ENCODE measurements at regions not wholly inside any gene's neighbourhood (a gene's known extent, or its start where the extent isn't known, plus 50 kb on each side); places are given as distances from the start of the nearest gene placed in this dataset.

DNA sequence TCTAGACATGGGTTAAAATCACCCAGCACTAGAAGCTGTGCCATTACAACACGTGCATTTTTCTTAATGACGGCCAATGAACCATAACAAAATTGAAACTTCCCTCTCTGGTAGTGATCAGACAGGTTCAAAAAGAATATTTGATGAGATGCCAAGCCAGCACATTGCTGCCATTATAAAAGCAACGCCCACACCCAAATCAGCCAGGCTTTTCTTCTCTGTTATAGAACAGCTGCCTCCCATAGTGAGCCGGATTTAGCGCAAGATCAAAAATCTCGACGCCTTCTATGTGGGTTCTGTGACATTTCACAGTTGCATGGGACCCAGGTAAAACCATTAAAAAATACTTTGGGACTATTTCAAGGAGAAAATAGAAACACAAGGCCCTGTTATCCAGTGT is 1158.0 kb downstream of the EFNB2 start:
- Histone ChIP-seq H3K9me2 (replicated peaks; ENCODE audit: low read length) (no peaks in the 10 kb centered on the region), H3K79me2 (ENCODE audit: low read length) (no peaks in the 10 kb centered on the region), H3K9ac (ENCODE audit: low read length) (no peak overlapping the region), H3K9me3 (ENCODE audit: low read length) (no peaks in the 10 kb centered on the region), H3K36me3 (ENCODE audit: low read depth, low read length) (no peaks in the 10 kb centered on the region), H3K4me2 (ENCODE audit: low read length) (no peak overlapping the region), H3F3A (ENCODE audit: low read length, unreplicated experiment) (no peaks in the 10 kb centered on the region), H3K27me3 (ENCODE audit: low read length) (no peaks in the 10 kb centered on the region), H4K20me1 (ENCODE audit: low read length) (no peaks in the 10 kb centered on the region), H3K27ac (ENCODE audit: low read length) (no peak overlapping the region), H3K4me3 (ENCODE audit: low read length) (no peak overlapping the region), H2AFZ (ENCODE audit: low read length) (no peak overlapping the region), H3K4me1 (ENCODE audit: insufficient read depth, low read length) (no peaks in the 10 kb centered on the region)
- ATAC-seq (no peak), DNase-seq (no peak)
- ChIA-PET POLR2A (ENCODE audit: unreplicated experiment) (no interaction called here), CTCF (no interaction called here)
- TF ChIP-seq, protein P1, sequence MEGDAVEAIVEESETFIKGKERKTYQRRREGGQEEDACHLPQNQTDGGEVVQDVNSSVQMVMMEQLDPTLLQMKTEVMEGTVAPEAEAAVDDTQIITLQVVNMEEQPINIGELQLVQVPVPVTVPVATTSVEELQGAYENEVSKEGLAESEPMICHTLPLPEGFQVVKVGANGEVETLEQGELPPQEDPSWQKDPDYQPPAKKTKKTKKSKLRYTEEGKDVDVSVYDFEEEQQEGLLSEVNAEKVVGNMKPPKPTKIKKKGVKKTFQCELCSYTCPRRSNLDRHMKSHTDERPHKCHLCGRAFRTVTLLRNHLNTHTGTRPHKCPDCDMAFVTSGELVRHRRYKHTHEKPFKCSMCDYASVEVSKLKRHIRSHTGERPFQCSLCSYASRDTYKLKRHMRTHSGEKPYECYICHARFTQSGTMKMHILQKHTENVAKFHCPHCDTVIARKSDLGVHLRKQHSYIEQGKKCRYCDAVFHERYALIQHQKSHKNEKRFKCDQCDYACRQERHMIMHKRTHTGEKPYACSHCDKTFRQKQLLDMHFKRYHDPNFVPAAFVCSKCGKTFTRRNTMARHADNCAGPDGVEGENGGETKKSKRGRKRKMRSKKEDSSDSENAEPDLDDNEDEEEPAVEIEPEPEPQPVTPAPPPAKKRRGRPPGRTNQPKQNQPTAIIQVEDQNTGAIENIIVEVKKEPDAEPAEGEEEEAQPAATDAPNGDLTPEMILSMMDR (conservative IDR thresholded peaks at IDR 0.05; ENCODE audit: low read depth, low read length): no peak
- TF ChIP-seq EZH2phosphoT487 (IDR thresholded peaks at IDR 0.05; ENCODE audit: borderline replicate concordance, low read length): no peak
- no peak for TF ChIP-seq EZH2 (IDR thresholded peaks at IDR 0.05; ENCODE audit: low read length, unreplicated experiment)
- no TSS peak for BruUV-seq (replicated peaks)
- intact Hi-C loops (cut with micrococcal nuclease): no loop called here

DNA sequence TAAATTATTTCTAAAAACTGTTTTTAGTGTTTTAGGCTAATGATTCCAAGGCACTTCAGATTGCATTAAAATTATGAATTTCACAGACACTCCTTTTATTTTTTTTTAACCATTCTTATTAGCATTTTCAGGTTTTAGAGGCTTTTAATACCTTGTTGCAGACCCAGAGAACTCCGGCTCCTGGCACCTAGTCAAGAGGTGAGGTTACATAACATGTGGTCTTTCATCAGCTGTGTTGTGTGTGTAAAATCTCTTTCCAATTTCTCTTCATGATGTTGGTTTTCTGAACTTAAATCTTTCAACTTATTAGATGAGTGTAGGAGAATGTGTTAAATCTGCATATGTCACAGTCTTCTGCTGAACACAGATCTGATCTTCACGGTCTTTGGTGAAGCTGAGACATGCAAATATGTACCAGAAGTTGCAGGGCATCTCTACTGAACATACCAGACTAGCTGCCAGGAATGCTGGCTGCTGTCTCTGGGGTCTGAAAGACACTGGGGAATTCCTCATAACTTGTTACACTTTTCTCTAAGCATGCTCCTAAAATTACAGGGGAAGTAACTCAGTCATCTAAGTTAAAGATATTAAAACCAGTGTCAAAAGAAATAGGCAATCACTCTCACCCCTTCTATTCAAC is 1165.3 kb downstream of the EFNB2 start:
- DNase-seq: no peak
- Histone ChIP-seq H3K4me2 (ENCODE audit: low read length) (no peak overlapping the region), H3K4me3 (ENCODE audit: low read length) (no peak overlapping the region), H3F3A (ENCODE audit: low read length, unreplicated experiment) (no peaks in the 10 kb centered on the region), H3K27me3 (ENCODE audit: low read length) (no peaks in the 10 kb centered on the region), H3K36me3 (ENCODE audit: low read depth, low read length) (no peaks in the 10 kb centered on the region), H3K79me2 (ENCODE audit: low read length) (no peaks in the 10 kb centered on the region), H3K27ac (ENCODE audit: low read length) (no peak overlapping the region), H3K4me1 (ENCODE audit: insufficient read depth, low read length) (no peaks in the 10 kb centered on the region), H3K9ac (ENCODE audit: low read length) (no peak overlapping the region), H2AFZ (ENCODE audit: low read length) (no peak overlapping the region), H4K20me1 (ENCODE audit: low read length) (no peaks in the 10 kb centered on the region), H3K9me3 (ENCODE audit: low read length) (no peaks in the 10 kb centered on the region), H3K9me2 (replicated peaks; ENCODE audit: low read length) (no peaks in the 10 kb centered on the region)
- no TSS peak for BruUV-seq (replicated peaks)
- intact Hi-C loops (cut with micrococcal nuclease): no loop called here
- POLR2A ChIA-PET (ENCODE audit: unreplicated experiment): no interaction called here
- TF ChIP-seq EZH2 (IDR thresholded peaks at IDR 0.05; ENCODE audit: low read length, unreplicated experiment) (no peak), EZH2phosphoT487 (IDR thresholded peaks at IDR 0.05; ENCODE audit: borderline replicate concordance, low read length) (no peak)
- TF ChIP-seq, protein P1 (conservative IDR thresholded peaks at IDR 0.05; ENCODE audit: low read depth, low read length): no peak
- ATAC-seq: no peak
- CTCF ChIA-PET: no interaction called here

DNA sequence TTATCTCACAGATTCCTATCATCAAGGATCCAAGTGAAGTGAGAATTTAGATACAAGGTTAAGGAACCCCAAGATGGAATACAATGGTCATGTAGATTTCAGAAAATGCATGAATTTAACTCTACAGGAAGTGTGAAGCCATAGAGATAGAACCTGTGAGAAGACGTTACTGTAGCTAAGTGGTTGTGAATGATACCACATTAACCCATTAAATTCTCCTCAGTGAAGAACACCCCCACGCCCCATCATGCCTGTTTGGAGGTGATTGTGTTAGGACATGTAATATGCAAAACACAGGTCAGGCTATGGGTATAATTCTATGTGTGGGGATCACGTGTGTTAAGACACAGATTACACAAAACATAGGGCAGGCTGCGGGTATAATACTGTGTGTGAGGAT is 1166.7 kb downstream of the EFNB2 start:
- H2AFZ ChIP-seq (ENCODE audit: low read length): no peak overlapping the region
- H3F3A ChIP-seq (ENCODE audit: low read length, unreplicated experiment): no peaks in the 10 kb centered on the region
- POLR2A ChIA-PET (ENCODE audit: unreplicated experiment): no interaction called here
- H4K20me1 ChIP-seq (ENCODE audit: low read length): no peaks in the 10 kb centered on the region
- no peaks in the 10 kb centered on the region for H3K79me2 ChIP-seq (ENCODE audit: low read length)
- intact Hi-C loops (cut with micrococcal nuclease): no loop called here
- no peak overlapping the region for H3K4me2 ChIP-seq (ENCODE audit: low read length)
- DNase-seq: no peak
- TF ChIP-seq EZH2 (IDR thresholded peaks at IDR 0.05; ENCODE audit: low read length, unreplicated experiment) (no peak), EZH2phosphoT487 (IDR thresholded peaks at IDR 0.05; ENCODE audit: borderline replicate concordance, low read length) (no peak)
- TF ChIP-seq, protein P1 (conservative IDR thresholded peaks at IDR 0.05; ENCODE audit: low read depth, low read length): no peak
- no peak overlapping the region for H3K27ac ChIP-seq (ENCODE audit: low read length)
- no peaks in the 10 kb centered on the region for H3K27me3 ChIP-seq (ENCODE audit: low read length)
- no peaks in the 10 kb centered on the region for H3K9me2 ChIP-seq (replicated peaks; ENCODE audit: low read length)
- H3K4me1 ChIP-seq (ENCODE audit: insufficient read depth, low read length): no peaks in the 10 kb centered on the region
- CTCF ChIA-PET: no interaction called here
- H3K9ac ChIP-seq (ENCODE audit: low read length): no peak overlapping the region
- BruUV-seq (replicated peaks): no TSS peak
- H3K4me3 ChIP-seq (ENCODE audit: low read length): no peak overlapping the region
- ATAC-seq: no peak
- H3K36me3 ChIP-seq (ENCODE audit: low read depth, low read length): no peaks in the 10 kb centered on the region
- H3K9me3 ChIP-seq (ENCODE audit: low read length): no peaks in the 10 kb centered on the region
